ENCODE measurements at regions not wholly inside any gene's neighbourhood (a gene's known extent, or its start where the extent isn't known, plus 50 kb on each side); places are given as distances from the start of the nearest gene placed in this dataset.
A peak's percentile ranks its signal among the peaks of the same experiment; 100 is the strongest.

GRCh38 chr12:94730847-94731246, 80.5 kb upstream of the TMCC3 start:
- Histone ChIP-seq H3K27ac (ENCODE audit: low read depth, low read length) (no peak overlapping the region), H2AFZ (ENCODE audit: low read depth, low read length, severe bottlenecking) (no peak overlapping the region)

GRCh38 chr12:94726236-94726835, 76.0 kb upstream of the TMCC3 start:
- Histone ChIP-seq H4K20me1 (ENCODE audit: low read depth, low read length) (no peaks in the 10 kb centered on the region), H3K9me3 (ENCODE audit: insufficient read depth, low read length) (no peaks in the 10 kb centered on the region), H3K9me2 (replicated peaks; ENCODE audit: insufficient read depth, low read length) (no peaks in the 10 kb centered on the region), H3K27me3 (ENCODE audit: low read length) (no peaks in the 10 kb centered on the region), H3K27ac (ENCODE audit: low read depth, low read length) (no peak overlapping the region), H2AFZ (ENCODE audit: low read depth, low read length, severe bottlenecking) (no peak overlapping the region), H3K9ac (ENCODE audit: low read length) (no peak overlapping the region), H3K4me2 (ENCODE audit: low read depth, low read length, poor library complexity, severe bottlenecking) (no peak overlapping the region), H3F3A (ENCODE audit: insufficient read depth) (no peaks in the 10 kb centered on the region), H3K79me2 (ENCODE audit: insufficient read depth, low read length) (no peaks in the 10 kb centered on the region), H3K4me3 (ENCODE audit: insufficient read depth, low read length, poor library complexity, severe bottlenecking) (no peak overlapping the region), H3K36me3 (ENCODE audit: low read length) (no peaks in the 10 kb centered on the region)
- TF ChIP-seq CTCF (IDR thresholded peaks at IDR 0.05; ENCODE audit: insufficient read depth, low read length, poor library complexity, severe bottlenecking) (no peak), EZH2phosphoT487 (conservative IDR thresholded peaks at IDR 0.05; ENCODE audit: low read length) (no peak)

More at GRCh38 chr12:94730847-94731246, 80.5 kb upstream of the TMCC3 start:
- Histone ChIP-seq H3K9me2 (replicated peaks; ENCODE audit: insufficient read depth, low read length) (no peaks in the 10 kb centered on the region), H4K20me1 (ENCODE audit: low read depth, low read length) (no peaks in the 10 kb centered on the region), H3K9ac (ENCODE audit: low read length) (no peak overlapping the region), H3F3A (ENCODE audit: insufficient read depth) (no peaks in the 10 kb centered on the region), H3K79me2 (ENCODE audit: insufficient read depth, low read length) (no peaks in the 10 kb centered on the region), H3K36me3 (ENCODE audit: low read length) (no peaks in the 10 kb centered on the region), H3K9me3 (ENCODE audit: insufficient read depth, low read length) (no peaks in the 10 kb centered on the region), H3K4me2 (ENCODE audit: low read depth, low read length, poor library complexity, severe bottlenecking) (no peak overlapping the region), H3K27me3 (ENCODE audit: low read length) (no peaks in the 10 kb centered on the region), H3K4me3 (ENCODE audit: insufficient read depth, low read length, poor library complexity, severe bottlenecking) (no peak overlapping the region)
- no peak for TF ChIP-seq CTCF (IDR thresholded peaks at IDR 0.05; ENCODE audit: insufficient read depth, low read length, poor library complexity, severe bottlenecking)

GRCh38 chr12:94725375-94726168, 75.2 kb upstream of the TMCC3 start:
- Histone ChIP-seq H2AFZ (ENCODE audit: low read depth, low read length, severe bottlenecking) (peak overlapping the region; percentile 86), H3K4me2 (ENCODE audit: low read depth, low read length, poor library complexity, severe bottlenecking) (no peak overlapping the region)

More at GRCh38 chr12:94725375-94726168, 75.2 kb upstream of the TMCC3 start:
- Histone ChIP-seq H3K36me3 (ENCODE audit: low read length) (no peaks in the 10 kb centered on the region), H3K27me3 (ENCODE audit: low read length) (no peaks in the 10 kb centered on the region), H4K20me1 (ENCODE audit: low read depth, low read length) (no peaks in the 10 kb centered on the region), H3F3A (ENCODE audit: insufficient read depth) (no peaks in the 10 kb centered on the region), H3K79me2 (ENCODE audit: insufficient read depth, low read length) (no peaks in the 10 kb centered on the region), H3K4me3 (ENCODE audit: insufficient read depth, low read length, poor library complexity, severe bottlenecking) (no peak overlapping the region), H3K9ac (ENCODE audit: low read length) (no peak overlapping the region), H3K9me3 (ENCODE audit: insufficient read depth, low read length) (no peaks in the 10 kb centered on the region), H3K9me2 (replicated peaks; ENCODE audit: insufficient read depth, low read length) (no peaks in the 10 kb centered on the region), H3K27ac (ENCODE audit: low read depth, low read length) (no peak overlapping the region)
- TF ChIP-seq EZH2phosphoT487 (conservative IDR thresholded peaks at IDR 0.05; ENCODE audit: low read length) (no peak), CTCF (IDR thresholded peaks at IDR 0.05; ENCODE audit: insufficient read depth, low read length, poor library complexity, severe bottlenecking) (peak; percentile 42)
